ENCODE measurements at regions not wholly inside any gene's neighbourhood (a gene's known extent, or its start where the extent isn't known, plus 50 kb on each side); places are given as distances from the start of the nearest gene placed in this dataset.
A peak's percentile ranks its signal among the peaks of the same experiment; 100 is the strongest.

DNA sequence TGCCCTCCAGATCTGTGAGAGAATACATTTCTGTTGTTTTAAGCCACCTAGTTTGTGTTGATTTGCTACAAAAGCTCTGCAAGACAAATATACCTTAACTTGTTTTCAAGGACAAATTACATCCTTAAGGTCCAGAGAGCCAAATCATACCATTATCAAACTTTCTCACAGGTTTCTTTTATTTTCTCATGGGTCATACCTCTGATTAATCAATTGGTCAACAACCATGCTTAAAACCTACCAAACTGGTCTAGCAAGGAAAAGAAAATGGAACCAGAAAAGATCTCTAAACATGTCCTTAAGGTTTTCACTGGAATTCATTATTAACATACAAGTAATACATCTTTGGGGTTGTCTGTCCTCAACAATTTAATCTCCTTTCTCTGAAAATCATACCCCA lies 535.0 kb downstream of the CD83 start:
- DNase-seq, result no peak
- TF ChIP-seq POLR2A (IDR thresholded peaks at IDR 0.05; ENCODE audit: low read length), result no peak
- no peak for TF ChIP-seq GATA1 (IDR thresholded peaks at IDR 0.05; ENCODE audit: low read depth, low read length)

DNA sequence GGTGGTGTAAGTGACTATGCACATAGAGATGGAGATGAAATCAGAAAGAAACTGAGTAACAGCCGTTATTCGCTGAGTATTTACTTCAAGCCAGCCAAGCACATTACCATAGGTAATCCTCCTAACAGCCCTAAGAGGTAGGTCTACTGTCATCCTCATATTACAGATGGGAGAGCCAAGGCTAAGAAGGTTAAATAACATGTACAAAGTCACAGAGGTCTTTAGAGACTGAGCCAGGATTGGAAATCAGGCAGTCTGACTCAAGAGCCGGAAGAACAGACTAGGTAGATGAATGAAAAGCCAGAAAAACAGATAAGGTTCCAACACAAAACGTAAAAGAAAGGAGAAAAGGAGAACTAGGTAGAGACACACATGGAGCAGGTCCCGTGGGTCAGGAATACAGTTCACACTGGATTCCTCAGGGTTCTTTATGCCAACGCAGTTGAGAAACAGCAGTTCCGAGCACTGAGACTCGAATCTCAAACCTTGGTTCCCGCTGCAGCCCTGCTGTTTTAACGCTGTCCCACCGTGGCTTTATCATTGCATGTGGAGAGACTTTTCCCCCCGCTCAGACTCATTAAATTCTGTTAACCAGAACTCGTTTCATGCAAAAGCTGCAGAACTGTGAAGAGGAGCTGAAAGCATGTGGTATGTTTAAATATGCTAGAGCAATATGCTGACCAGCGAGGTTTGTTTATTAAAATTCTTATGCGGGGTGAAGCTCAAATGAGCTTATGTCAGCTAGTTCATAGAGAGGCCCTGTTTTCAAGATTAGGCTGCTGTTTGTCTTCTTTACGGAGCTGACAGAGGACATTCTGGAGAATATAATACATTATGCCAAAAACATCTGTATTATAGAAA lies 537.9 kb downstream of the CD83 start:
- no peak for TF ChIP-seq POLR2A (IDR thresholded peaks at IDR 0.05; ENCODE audit: low read length)
- no peak for TF ChIP-seq GATA1 (IDR thresholded peaks at IDR 0.05; ENCODE audit: low read depth, low read length)
- DNase-seq, result no peak

DNA sequence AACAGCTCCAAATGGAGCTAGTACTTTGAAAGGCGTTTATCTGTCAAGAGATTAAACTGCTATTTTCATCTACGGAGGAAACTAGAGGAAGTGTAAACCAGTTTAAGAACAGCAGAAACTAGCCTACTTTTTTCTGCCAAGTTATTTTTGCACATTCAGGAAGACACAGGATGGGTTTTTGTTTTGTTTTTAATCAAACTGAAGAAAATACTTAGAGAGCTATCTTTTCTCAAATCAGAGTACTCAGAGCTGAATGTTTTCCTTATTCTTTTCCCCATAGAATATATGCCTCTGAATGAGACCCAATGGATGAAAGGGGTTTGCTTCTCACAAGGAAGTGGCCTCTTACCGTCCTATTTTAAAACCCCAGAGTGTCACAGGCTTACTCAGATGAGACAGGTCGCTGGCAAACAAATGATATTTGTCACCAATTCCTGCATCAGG lies 538.5 kb downstream of the CD83 start:
- TF ChIP-seq POLR2A (IDR thresholded peaks at IDR 0.05; ENCODE audit: low read length) (no peak), GATA1 (IDR thresholded peaks at IDR 0.05; ENCODE audit: low read depth, low read length) (no peak)
- no peak for DNase-seq

DNA sequence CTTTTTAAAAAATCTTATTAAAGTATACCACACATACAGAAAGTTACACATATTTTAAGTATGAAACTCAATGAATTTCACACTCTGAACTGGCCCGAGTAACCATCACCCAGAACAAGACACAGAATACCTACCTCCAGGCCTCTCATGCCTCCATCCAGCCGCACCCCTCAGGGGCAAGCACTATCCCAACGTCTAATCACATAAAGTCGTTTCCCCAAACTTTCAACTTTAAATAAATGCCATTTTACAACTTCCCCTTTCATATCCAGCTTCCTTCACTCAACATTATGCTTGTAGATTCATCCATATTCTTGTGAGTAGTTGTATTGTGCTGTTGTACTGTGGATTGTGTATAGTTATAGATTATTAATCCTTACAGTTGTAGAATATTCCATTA lies 539.1 kb downstream of the CD83 start:
- DNase-seq, result no peak
- TF ChIP-seq POLR2A (IDR thresholded peaks at IDR 0.05; ENCODE audit: low read length), result no peak
- no peak for TF ChIP-seq GATA1 (IDR thresholded peaks at IDR 0.05; ENCODE audit: low read depth, low read length)

DNA sequence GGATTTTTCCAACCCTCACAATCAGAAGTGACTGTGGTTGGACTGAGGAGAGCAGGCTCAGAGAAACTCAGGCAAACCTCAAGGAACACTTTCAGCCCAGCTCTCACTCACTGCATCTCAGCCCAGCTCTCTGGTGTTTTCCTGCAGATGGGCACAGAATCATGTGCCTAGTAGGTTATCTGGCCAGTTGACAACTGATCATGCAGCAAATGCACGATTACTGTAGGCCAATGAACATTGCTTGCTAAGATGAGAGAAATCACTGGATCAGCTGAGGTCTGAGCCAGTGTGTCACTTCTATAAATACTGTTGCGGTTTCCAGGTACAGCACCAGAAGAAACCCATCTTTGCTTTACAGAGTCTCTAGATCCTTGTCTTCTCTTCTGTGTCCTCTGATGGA lies 540.5 kb downstream of the CD83 start:
- no peak for DNase-seq
- TF ChIP-seq GATA1 (IDR thresholded peaks at IDR 0.05; ENCODE audit: low read depth, low read length) (no peak), POLR2A (IDR thresholded peaks at IDR 0.05; ENCODE audit: low read length) (no peak)

DNA sequence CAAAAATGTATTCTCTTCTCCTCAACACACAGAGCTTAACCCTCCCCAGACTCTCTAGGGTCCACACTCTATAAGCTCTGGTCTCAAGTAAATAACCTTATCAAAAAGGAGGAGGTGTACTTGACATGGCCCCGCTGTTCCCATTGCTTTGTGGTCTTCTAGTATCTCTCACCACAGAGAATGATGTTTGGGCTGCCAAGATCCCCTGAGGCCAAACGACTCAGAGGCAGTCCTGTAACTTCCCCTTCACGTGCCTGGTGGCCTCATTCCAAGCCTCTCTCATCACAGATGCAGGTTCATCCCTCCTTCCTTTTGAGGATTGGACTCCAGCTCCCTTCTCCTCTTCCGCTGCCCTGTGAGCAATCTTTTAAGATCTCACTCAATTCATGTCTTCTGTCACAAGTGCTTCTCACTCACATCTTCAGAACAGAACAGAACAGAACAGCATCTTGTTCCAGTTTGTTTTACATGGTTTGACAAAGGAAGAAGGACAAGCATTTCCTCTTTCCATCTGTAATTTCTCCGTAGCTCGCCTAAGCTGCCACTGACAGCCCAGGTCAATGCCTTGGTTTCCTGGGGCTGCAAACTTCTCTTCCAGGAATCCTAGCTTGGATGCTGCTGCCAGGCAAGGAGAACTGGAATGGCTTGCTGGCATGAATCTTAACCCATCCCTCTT lies 541.5 kb downstream of the CD83 start:
- DNase-seq, result no peak
- TF ChIP-seq POLR2A (IDR thresholded peaks at IDR 0.05; ENCODE audit: low read length) (no peak), GATA1 (IDR thresholded peaks at IDR 0.05; ENCODE audit: low read depth, low read length) (no peak)

DNA sequence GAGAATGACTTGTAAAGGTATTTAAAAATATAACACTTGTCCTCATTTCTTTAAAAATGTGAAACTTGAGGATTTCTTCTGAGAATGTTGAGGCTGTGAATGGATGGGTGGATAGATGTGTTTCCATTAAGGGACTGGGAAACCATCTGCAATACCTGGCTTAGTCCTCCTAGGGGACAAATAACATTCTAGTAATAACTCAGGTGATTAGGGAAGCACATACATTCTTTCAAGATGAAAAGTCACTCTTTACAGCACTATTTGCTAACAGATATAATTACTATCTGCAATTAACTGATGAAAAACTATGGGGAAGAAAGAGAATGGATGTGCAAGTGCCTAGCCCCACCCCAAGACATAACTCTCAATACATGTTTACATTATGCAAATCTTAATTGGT lies 542.3 kb downstream of the CD83 start:
- no peak for DNase-seq
- TF ChIP-seq POLR2A (IDR thresholded peaks at IDR 0.05; ENCODE audit: low read length) (no peak), GATA1 (IDR thresholded peaks at IDR 0.05; ENCODE audit: low read depth, low read length) (no peak)

DNA sequence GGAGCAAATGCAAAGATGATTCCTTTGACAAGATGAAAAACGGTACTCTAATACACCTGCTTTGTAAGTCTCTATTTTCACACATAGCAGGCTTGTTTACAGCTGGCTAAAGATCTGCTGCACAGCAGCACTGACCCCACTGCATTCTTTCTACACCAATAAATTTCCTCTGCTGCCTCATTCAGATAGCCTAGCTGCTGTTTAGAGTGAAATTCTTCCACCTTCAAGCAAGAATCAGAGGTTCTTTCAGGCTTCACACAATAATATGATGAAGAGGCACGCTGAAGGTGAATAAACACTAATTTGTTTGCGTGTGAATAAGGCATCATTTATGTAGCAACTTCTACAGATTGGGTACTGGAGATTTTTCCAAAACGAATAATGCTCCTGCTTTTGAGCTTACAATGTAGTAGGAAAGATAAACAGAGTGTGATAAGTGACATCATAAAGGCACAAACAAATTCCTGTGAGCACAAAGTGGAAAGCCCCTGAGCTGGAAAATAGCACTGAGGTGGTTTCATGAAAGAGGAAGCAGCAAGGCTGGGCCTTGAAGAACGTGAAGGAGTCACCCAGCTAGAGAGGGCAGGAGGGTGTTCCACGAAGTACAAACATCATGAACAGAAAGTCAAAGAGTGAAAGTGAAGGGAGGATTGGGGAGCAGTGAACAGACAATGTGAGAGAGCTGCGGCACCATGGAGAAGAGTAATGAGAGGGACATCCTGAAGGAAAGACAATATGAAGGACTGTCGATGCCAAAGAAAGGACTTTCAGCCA lies 543.4 kb downstream of the CD83 start:
- TF ChIP-seq POLR2A (IDR thresholded peaks at IDR 0.05; ENCODE audit: low read length) (no peak), GATA1 (IDR thresholded peaks at IDR 0.05; ENCODE audit: low read depth, low read length) (no peak)
- peak in 1 of 2 experiments; percentile 6 for DNase-seq

DNA sequence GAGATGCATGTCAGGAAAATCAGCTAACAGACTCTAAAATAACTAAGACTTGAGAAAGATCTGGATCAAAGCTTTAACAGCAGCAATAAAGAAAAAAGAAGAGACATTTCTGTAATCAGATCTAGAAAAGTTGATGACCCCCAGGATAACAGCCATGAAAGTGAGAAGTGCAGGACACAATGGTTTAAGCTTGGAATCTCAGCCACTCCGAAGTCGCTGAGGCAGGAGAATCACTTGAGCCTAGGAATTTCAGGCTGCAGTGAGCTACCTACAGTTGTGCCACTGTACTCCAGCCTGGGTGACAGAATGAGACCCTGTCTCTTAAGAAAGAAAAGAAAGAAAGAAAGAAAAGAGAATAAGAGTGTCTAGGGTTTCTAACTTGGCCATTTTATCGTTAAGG lies 544.1 kb downstream of the CD83 start:
- no peak for TF ChIP-seq GATA1 (IDR thresholded peaks at IDR 0.05; ENCODE audit: low read depth, low read length)
- no peak for TF ChIP-seq POLR2A (IDR thresholded peaks at IDR 0.05; ENCODE audit: low read length)

DNA sequence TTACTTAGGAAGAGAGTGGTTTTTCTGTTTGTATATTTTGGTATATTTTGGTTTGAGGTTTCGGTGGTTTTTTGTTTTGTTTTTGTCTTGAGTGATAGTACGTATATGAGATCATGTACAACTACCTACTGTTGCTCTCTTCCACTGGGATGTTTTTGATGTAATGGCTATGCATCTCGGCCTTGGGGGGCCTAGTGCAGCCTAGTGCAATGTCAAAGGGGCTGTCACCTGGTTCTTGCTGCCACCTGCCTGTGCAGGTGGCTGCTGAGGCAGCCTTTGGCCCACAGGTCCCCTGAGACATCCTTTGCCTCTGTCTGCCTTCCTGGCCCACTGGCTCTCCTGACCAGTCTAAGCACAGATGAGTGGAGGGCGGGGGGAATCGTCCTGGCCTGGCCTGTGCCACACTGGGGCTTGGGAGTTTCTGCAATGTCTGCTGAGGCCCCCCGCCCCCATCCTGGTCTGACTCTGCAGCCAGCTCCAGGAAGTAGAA lies 546.6 kb downstream of the CD83 start:
- DNase-seq, result no peak
- TF ChIP-seq POLR2A (IDR thresholded peaks at IDR 0.05; ENCODE audit: low read length), result no peak
- no peak for TF ChIP-seq GATA1 (IDR thresholded peaks at IDR 0.05; ENCODE audit: low read depth, low read length)

More for the DNA sequence above, 544.1 kb downstream of the CD83 start:
- no peak for DNase-seq

DNA sequence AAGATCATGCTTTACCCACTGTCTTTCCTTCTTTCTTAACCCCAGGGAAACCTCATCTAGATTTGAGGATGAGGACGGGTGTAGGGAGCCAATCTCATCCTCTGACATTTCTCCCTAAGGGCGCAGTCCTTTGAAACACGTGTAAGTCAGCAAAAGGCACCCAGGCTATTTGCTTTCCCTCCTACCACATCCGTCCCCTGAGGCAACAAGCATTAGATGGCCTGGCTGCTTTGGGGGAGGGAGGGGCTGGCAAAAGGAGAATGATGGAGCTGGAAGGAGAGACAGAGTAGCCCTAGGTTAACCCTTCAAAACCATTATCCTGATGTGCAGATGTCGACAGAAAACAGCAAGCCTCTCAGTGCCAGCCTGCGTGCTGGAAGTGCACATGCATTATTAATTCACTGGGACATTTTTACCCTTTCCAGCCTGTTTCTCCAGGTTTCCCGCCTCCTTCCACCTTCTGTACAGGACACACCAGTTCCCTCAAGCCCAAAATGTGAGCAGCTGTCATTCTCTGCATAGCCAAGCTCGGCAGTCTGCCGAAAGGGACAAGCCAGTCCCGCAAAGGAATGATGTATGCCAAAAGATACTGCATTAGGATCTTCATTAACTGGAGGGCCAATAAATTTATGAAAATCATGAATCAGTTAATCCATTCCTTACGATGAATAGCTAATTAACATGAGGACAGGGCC lies 547.2 kb downstream of the CD83 start:
- TF ChIP-seq GATA1 (IDR thresholded peaks at IDR 0.05; ENCODE audit: low read depth, low read length), result no peak
- DNase-seq, result no peak

DNA sequence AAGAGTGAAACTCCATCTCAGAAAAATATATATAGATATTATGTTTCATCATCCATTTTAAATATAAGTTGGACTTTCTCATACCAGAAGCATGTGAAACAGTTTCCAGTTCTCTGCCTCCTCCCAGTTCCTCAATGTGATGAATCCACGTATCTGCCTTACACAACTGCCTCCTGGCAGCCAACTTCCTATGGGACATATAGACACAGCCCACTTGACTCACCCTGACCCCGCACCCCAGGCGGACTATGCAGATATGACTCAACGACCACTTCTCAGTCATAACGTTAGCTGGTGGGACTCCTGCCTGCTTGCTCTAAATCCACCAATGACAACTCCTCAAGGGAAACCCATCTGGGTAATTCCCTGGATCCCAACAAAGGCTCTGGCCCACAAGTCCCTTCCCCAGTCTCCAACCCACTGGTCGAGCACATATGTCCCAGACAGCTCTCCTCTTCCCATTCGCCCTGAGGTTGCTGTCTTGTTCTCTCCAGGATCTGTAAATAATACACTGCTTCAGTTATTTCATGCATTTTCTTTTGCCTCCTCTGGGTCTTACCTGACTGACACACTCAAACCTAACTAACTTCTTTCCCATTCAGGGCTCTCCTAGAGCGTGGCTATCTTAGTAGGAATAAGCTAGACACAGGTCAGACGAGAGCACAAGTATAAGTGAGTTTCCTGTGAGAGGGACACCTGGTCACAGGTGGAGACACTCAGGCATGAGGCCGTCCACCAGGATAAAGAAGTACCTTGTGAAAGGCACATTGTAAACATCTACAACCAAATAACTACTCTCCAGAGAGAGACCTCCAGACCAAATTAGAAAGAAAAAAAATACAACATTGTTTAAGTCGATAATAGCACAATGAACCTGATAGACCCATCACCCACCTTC lies 548.5 kb downstream of the CD83 start:
- no peak for TF ChIP-seq POLR2A (IDR thresholded peaks at IDR 0.05; ENCODE audit: low read length)
- no peak for TF ChIP-seq GATA1 (IDR thresholded peaks at IDR 0.05; ENCODE audit: low read depth, low read length)
- peak in 1 of 2 experiments; percentile 15 for DNase-seq

All from erythroblast (primary cell).